Neural progenitor cell (in vitro differentiated cells): ENCODE measurements at regions not wholly inside any gene's neighbourhood (a gene's known extent, or its start where the extent isn't known, plus 50 kb on each side); places are given as distances from the start of the nearest gene placed in this dataset.
"Not testable (repeated sequence)": the region's sequence is repeated elsewhere in the genome, so short reads cannot be mapped to it uniquely, and the experiment has no call there.

Experiments used
- DNase-seq: peaks from one replicate; pipeline ENCODE4 v3.0.0-alpha.2; 2016; ENCODE audit warnings: low spot score
- H2AFZ ChIP-seq: fragments of 200-600 bp; sonication (generic); replicated peaks from 2 replicates; pipeline ENCODE4 v1.6.1; 2016; ENCODE audit warnings: antibody characterized with exemption
- H3F3A ChIP-seq: fragments of 200-600 bp; sonication (generic); 2 replicates; pipeline ENCODE4 v1.6.1; 2016; ENCODE audit warnings: antibody characterized with exemption, low read depth
- H3K27ac ChIP-seq: fragments of 200-600 bp; sonication (generic); 2 replicates; pipeline ENCODE4 v1.5.1; 2016; ENCODE audit warnings: mild to moderate bottlenecking
- H3K27me3 ChIP-seq: fragments of 200-600 bp; sonication (generic); 2 replicates; pipeline ENCODE4 v1.6.1; 2016; ENCODE audit warnings: mild to moderate bottlenecking, moderate library complexity
- H3K36me3 ChIP-seq: fragments of 200-600 bp; sonication (generic); 2 replicates; pipeline ENCODE4 v1.5.1; 2016
- H3K4me1 ChIP-seq: fragments of 200-600 bp; sonication (generic); 2 replicates; pipeline ENCODE4 v1.6.1; 2016; ENCODE audit warnings: mixed run types
- H3K4me2 ChIP-seq: fragments of 200-600 bp; sonication (generic); 2 replicates; pipeline ENCODE4 v1.6.1; 2016
- H3K4me3 ChIP-seq: fragments of 200-600 bp; sonication (generic); 2 replicates; pipeline ENCODE4 v1.5.1; 2016
- H3K79me2 ChIP-seq: fragments of 200-600 bp; sonication (generic); 2 replicates; pipeline ENCODE4 v1.6.1; 2016; ENCODE audit warnings: low read depth
- H3K9ac ChIP-seq: fragments of 200-600 bp; sonication (generic); 2 replicates; pipeline ENCODE4 v1.6.1; 2016
- H3K9me3 ChIP-seq: fragments of 200-600 bp; sonication (generic); 2 replicates; pipeline ENCODE4 v1.5.1; 2016; ENCODE audit warnings: low read depth
- H4K20me1 ChIP-seq: fragments of 200-600 bp; sonication (generic); 2 replicates; pipeline ENCODE4 v1.6.1; 2016; ENCODE audit warnings: low read depth
- H3K27ac Mint-ChIP-seq: 3 replicates; pipeline ENCODE4 v1.8.0; 2021; ENCODE audit warnings: mixed read lengths
- H3K27me3 Mint-ChIP-seq: 2 replicates; pipeline ENCODE4 v1.8.0; 2022; ENCODE audit warnings: low read depth, mild to moderate bottlenecking, inconsistent platforms, moderate library complexity, mixed read lengths; ENCODE audit not compliant: insufficient read depth
- H3K36me3 Mint-ChIP-seq: 3 replicates; pipeline ENCODE4 v1.8.0; 2021; ENCODE audit warnings: mixed read lengths
- H3K4me1 Mint-ChIP-seq: 3 replicates; pipeline ENCODE4 v1.8.0; 2021; ENCODE audit warnings: mixed read lengths
- H3K4me3 Mint-ChIP-seq: 3 replicates; pipeline ENCODE4 v1.8.0; 2021; ENCODE audit warnings: mild to moderate bottlenecking, moderate library complexity, mixed read lengths
- H3K9me3 Mint-ChIP-seq: 3 replicates; pipeline ENCODE4 v1.8.0; 2020; ENCODE audit warnings: mixed read lengths
- CTCF ChIP-seq: fragments of 200-600 bp; sonication (generic); IDR thresholded peaks from 2 replicates; pipeline ENCODE4 v1.5.1; 2017; ENCODE audit warnings: antibody characterized with exemption, mild to moderate bottlenecking
- EZH2 ChIP-seq: fragments of 200-600 bp; sonication (generic); IDR thresholded peaks from 2 replicates; pipeline ENCODE4 v1.6.1; 2017; ENCODE audit warnings: antibody characterized with exemption, mild to moderate bottlenecking, moderate library complexity
- EZH2phosphoT487 ChIP-seq: fragments of 200-600 bp; sonication (generic); IDR thresholded peaks from 2 replicates; pipeline ENCODE4 v1.6.1; 2017; ENCODE audit warnings: antibody characterized with exemption

GRCh38 chr2:37802899-37803379 is 122.1 kb upstream of the RMDN2 start:
- no peaks in the 10 kb centered on the region for H3K79me2 ChIP-seq
- no peak overlapping the region for H3K27ac Mint-ChIP-seq
- no peaks in the 10 kb centered on the region for H3K4me1 Mint-ChIP-seq
- H3K4me1 ChIP-seq: no peaks in the 10 kb centered on the region
- peaks cover 2% of the 10 kb centered on the region for H3K9me3 Mint-ChIP-seq
- TF ChIP-seq EZH2phosphoT487 (no peak), CTCF (no peak), EZH2 (no peak)
- H3K36me3 ChIP-seq: no peaks in the 10 kb centered on the region
- H3K36me3 Mint-ChIP-seq: no peaks in the 10 kb centered on the region
- no peaks in the 10 kb centered on the region for H3K27me3 ChIP-seq
- H3K9me3 ChIP-seq: no peaks in the 10 kb centered on the region
- no peak overlapping the region for H3K4me2 ChIP-seq
- H3K27ac ChIP-seq: no peak overlapping the region
- no peaks in the 10 kb centered on the region for H3F3A ChIP-seq
- no peak overlapping the region for H3K9ac ChIP-seq
- no peaks in the 10 kb centered on the region for H4K20me1 ChIP-seq
- no peak overlapping the region for H3K4me3 ChIP-seq
- no peaks in the 10 kb centered on the region for H3K27me3 Mint-ChIP-seq
- H2AFZ ChIP-seq: no peak overlapping the region
- H3K4me3 Mint-ChIP-seq: no peak overlapping the region
- no peak for DNase-seq

DNA sequence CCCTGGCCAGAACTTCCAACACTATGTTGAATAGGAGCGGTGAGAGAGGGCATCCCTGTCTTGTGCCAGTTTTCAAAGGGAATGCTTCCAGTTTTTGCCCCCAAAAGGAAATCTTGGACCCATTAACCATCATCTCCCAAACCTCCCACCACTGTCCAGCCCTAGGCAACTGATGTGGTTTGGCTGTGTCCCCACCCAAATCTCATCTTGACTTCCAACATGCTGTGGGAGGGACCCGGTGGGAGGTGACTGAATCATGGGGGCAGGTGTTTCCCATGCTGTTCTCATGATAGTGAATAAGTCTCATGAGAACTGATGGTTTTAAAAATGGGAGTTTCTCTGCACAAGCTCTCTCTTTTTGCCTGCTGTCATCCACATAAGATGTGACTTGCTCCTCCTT is 119.1 kb upstream of the RMDN2 start:
- H3K4me3 Mint-ChIP-seq, H3K9ac ChIP-seq, H3K36me3 Mint-ChIP-seq, H3K9me3 ChIP-seq, H3K4me3 ChIP-seq, H3K27ac ChIP-seq, H3F3A ChIP-seq, H3K4me2 ChIP-seq, H3K4me1 Mint-ChIP-seq, H3K4me1 ChIP-seq, H3K27me3 ChIP-seq, H3K27ac Mint-ChIP-seq, H4K20me1 ChIP-seq, DNase-seq, H3K79me2 ChIP-seq, H3K27me3 Mint-ChIP-seq, H2AFZ ChIP-seq, H3K36me3 ChIP-seq, H3K9me3 Mint-ChIP-seq: not testable (repeated sequence)

DNA sequence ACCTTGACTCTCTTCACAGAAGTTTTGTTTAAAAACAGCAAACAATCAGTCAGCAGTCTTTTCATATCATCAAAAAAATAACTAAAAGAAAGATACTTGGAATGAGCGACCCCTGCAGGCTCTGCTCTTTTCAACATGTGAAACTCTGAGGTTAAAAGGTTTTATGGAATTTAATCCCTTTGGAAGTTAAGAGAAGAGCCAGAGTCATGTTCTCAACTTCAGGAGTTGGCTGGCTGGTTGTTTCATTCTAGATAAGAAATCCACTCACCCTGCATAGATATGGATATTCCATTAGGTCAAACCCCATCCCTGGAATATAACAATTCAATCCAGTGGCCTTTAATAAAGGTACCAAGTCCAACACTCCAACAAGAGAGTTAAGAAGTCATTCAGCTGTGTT is 115.6 kb upstream of the RMDN2 start:
- Histone ChIP-seq H3K36me3 (no peaks in the 10 kb centered on the region), H3K4me2 (no peak overlapping the region), H3F3A (no peaks in the 10 kb centered on the region), H3K27me3 (no peaks in the 10 kb centered on the region), H3K9me3 (no peaks in the 10 kb centered on the region), H2AFZ (no peak overlapping the region), H3K4me1 (no peaks in the 10 kb centered on the region), H3K9ac (no peak overlapping the region), H3K27ac (no peak overlapping the region), H3K4me3 (no peak overlapping the region), H3K79me2 (no peaks in the 10 kb centered on the region), H4K20me1 (no peaks in the 10 kb centered on the region)
- peak; percentile 9 for DNase-seq
- Mint-ChIP-seq H3K36me3 (no peaks in the 10 kb centered on the region), H3K27me3 (no peaks in the 10 kb centered on the region), H3K27ac (no peak overlapping the region), H3K4me3 (no peak overlapping the region), H3K4me1 (no peaks in the 10 kb centered on the region), H3K9me3 (peaks cover 2% of the 10 kb centered on the region)
- TF ChIP-seq EZH2: no peak
- peak; percentile 52 for TF ChIP-seq CTCF
- TF ChIP-seq EZH2phosphoT487: no peak

DNA sequence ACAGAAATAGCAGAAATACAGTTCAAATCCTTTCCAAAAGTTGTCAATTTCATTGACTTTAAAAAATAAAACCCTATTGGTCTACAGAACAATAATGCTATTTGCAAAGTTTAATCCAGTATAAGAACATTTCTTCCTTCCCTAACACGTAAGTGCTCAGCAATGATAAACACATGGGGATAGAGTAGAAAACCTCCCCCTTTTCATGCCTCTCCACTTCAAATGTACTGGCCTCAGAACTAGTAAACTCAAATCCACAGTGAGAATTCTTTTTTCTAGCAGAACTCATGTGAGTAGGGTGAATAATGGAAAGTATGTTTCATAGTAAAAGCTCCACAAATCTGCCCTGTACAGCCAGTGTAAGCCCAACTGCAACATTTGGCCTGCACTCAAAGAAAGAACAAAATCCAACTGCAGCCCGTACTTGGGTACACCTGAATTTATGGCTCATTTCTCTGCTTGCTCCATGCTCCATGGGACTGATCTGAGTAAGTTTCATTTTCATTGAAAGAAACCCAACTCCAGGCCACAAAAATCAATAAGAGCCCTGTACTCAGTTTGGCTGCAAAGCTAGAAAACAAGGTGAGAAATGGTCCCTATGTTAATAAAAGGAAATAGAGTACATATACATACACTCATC is 115.0 kb upstream of the RMDN2 start:
- Histone ChIP-seq H3K27ac (no peak overlapping the region), H2AFZ (no peak overlapping the region), H3K4me2 (no peak overlapping the region), H4K20me1 (no peaks in the 10 kb centered on the region), H3K9ac (no peak overlapping the region), H3K4me1 (no peaks in the 10 kb centered on the region), H3K9me3 (no peaks in the 10 kb centered on the region), H3F3A (no peaks in the 10 kb centered on the region), H3K4me3 (no peak overlapping the region), H3K27me3 (no peaks in the 10 kb centered on the region), H3K36me3 (no peaks in the 10 kb centered on the region), H3K79me2 (no peaks in the 10 kb centered on the region)
- Mint-ChIP-seq H3K4me1 (no peaks in the 10 kb centered on the region), H3K4me3 (no peak overlapping the region), H3K27ac (no peak overlapping the region), H3K27me3 (no peaks in the 10 kb centered on the region), H3K36me3 (no peaks in the 10 kb centered on the region), H3K9me3 (peaks cover 2% of the 10 kb centered on the region)
- TF ChIP-seq CTCF (no peak), EZH2phosphoT487 (no peak)
- DNase-seq: no peak
